ENCODE measurements at regions not wholly inside any gene's neighbourhood (a gene's known extent, or its start where the extent isn't known, plus 50 kb on each side); places are given as distances from the start of the nearest gene placed in this dataset.
"Not testable (repeated sequence)": the region's sequence is repeated elsewhere in the genome, so short reads cannot be mapped to it uniquely, and the experiment has no call there.

- Histone ChIP-seq H3K27ac (no peak overlapping the region), H3K36me3 (no peaks in the 10 kb centered on the region)
These were observed 381.6 kb downstream of the UTRN start for GRCh38 chr6:144666781-144667180.

GRCh38 chr6:144667532-144668503 is 382.7 kb downstream of the UTRN start:
- DNase-seq (ENCODE audit: extremely low spot score in 2 of 2) = no peak
- no peaks in the 10 kb centered on the region for H3K36me3 ChIP-seq
- H3K4me1 ChIP-seq = no peaks in the 10 kb centered on the region
- peaks cover 4% of the 10 kb centered on the region for H3K9me3 ChIP-seq
- TF ChIP-seq POLR2AphosphoS5 (IDR thresholded peaks at IDR 0.05; ENCODE audit: insufficient read depth in 1 of 2, low read depth in 1 of 2) (no peak), CTCF (IDR thresholded peaks at IDR 0.05) (no peak), POLR2A (IDR thresholded peaks at IDR 0.05) (no peak)
- H3K27ac ChIP-seq = no peak overlapping the region
- intact Hi-C loops (cut with DNase I) = no loop called here
- H3K4me3 ChIP-seq = no peak overlapping the region
- no peaks in the 10 kb centered on the region for H3K27me3 ChIP-seq

More at GRCh38 chr6:144666781-144667180, 381.6 kb downstream of the UTRN start:
- intact Hi-C loops (cut with DNase I) = no loop called here
- DNase-seq (ENCODE audit: extremely low spot score in 2 of 2) = no peak
- Histone ChIP-seq H3K4me1 (no peaks in the 10 kb centered on the region), H3K4me3 (no peak overlapping the region), H3K9me3 (peaks cover 4% of the 10 kb centered on the region), H3K27me3 (no peaks in the 10 kb centered on the region)
- no peak for TF ChIP-seq POLR2AphosphoS5 (IDR thresholded peaks at IDR 0.05; ENCODE audit: insufficient read depth in 1 of 2, low read depth in 1 of 2)

GRCh38 chr6:144670259-144670658 is 385.1 kb downstream of the UTRN start:
- H3K27ac ChIP-seq; H3K27me3 ChIP-seq; H3K4me3 ChIP-seq; DNase-seq (ENCODE audit: extremely low spot score in 2 of 2); H3K36me3 ChIP-seq; H3K4me1 ChIP-seq; H3K9me3 ChIP-seq; intact Hi-C loops (cut with DNase I): not testable (repeated sequence)

- DNase-seq (ENCODE audit: extremely low spot score in 2 of 2) = no peak
- intact Hi-C loops (cut with DNase I) = no loop called here
- Histone ChIP-seq H3K9me3 (peaks cover 4% of the 10 kb centered on the region), H3K4me3 (no peak overlapping the region), H3K27ac (no peak overlapping the region), H3K36me3 (no peaks in the 10 kb centered on the region), H3K27me3 (no peaks in the 10 kb centered on the region), H3K4me1 (peaks cover 2% of the 10 kb centered on the region)
- no peak for TF ChIP-seq POLR2A (IDR thresholded peaks at IDR 0.05)
- TF ChIP-seq POLR2AphosphoS5 (IDR thresholded peaks at IDR 0.05; ENCODE audit: insufficient read depth in 1 of 2, low read depth in 1 of 2) = no peak
- TF ChIP-seq CTCF (IDR thresholded peaks at IDR 0.05) = no peak
These were observed 388.7 kb downstream of the UTRN start for GRCh38 chr6:144673807-144674206.

- Histone ChIP-seq H3K27me3 (no peaks in the 10 kb centered on the region), H3K27ac (no peak overlapping the region), H3K4me1 (peaks cover 12% of the 10 kb centered on the region), H3K9me3 (no peaks in the 10 kb centered on the region), H3K4me3 (no peak overlapping the region), H3K36me3 (no peaks in the 10 kb centered on the region)
- TF ChIP-seq POLR2A (IDR thresholded peaks at IDR 0.05) (no peak), CTCF (IDR thresholded peaks at IDR 0.05) (no peak), POLR2AphosphoS5 (IDR thresholded peaks at IDR 0.05; ENCODE audit: insufficient read depth in 1 of 2, low read depth in 1 of 2) (no peak)
- DNase-seq (ENCODE audit: extremely low spot score in 2 of 2) = no peak
- intact Hi-C loops (cut with DNase I) = no loop called here
These were observed 390.2 kb downstream of the UTRN start for GRCh38 chr6:144675231-144675861.

GRCh38 chr6:144676310-144676709 is 391.2 kb downstream of the UTRN start:
- DNase-seq (ENCODE audit: extremely low spot score in 2 of 2); H3K27ac ChIP-seq; H3K27me3 ChIP-seq; H3K4me3 ChIP-seq; H3K36me3 ChIP-seq; intact Hi-C loops (cut with DNase I); H3K9me3 ChIP-seq: not testable (repeated sequence)
- peaks cover 12% of the 10 kb centered on the region for H3K4me1 ChIP-seq

GRCh38 chr6:144677263-144677662 is 392.1 kb downstream of the UTRN start:
- H3K4me3 ChIP-seq; H3K9me3 ChIP-seq; intact Hi-C loops (cut with DNase I); H3K27ac ChIP-seq; H3K27me3 ChIP-seq; H3K36me3 ChIP-seq; DNase-seq (ENCODE audit: extremely low spot score in 2 of 2): not testable (repeated sequence)
- H3K4me1 ChIP-seq = peaks cover 16% of the 10 kb centered on the region

Data from vagina (tissue), 2 donors.